CD4-positive, alpha-beta T cell (primary cell): ENCODE measurements at regions not wholly inside any gene's neighbourhood (a gene's known extent, or its start where the extent isn't known, plus 50 kb on each side); places are given as distances from the start of the nearest gene placed in this dataset.

Experiments used
- ATAC-seq: fragments of 200-7000 bp; cut with Tn5 transposase; one replicate; pipeline ENCODE4 v1.10.0; 2022; ENCODE audit warnings: mild to moderate bottlenecking; ENCODE audit not compliant: poor library complexity
- CTCF ChIA-PET: fragments of 350-600 bp; sonication (Branson Sonifier 250); formaldehyde crosslinking; loops from one replicate; lab custom pipeline; 2021; ENCODE audit warnings: antibody characterized with exemption, inconsistent platforms; lab: Charles Lee
- POLR2A ChIA-PET: fragments of 350-600 bp; sonication (Branson Sonifier 250); formaldehyde crosslinking; loops from one replicate; lab custom pipeline; 2021; ENCODE audit warnings: antibody characterized with exemption, inconsistent platforms; lab: Charles Lee
- DNase-seq, 14 experiments: peaks; one replicate each; pipeline ENCODE4 v3.0.0-alpha.2; 2013 to 2020; ENCODE audit warnings: mixed read lengths in 2 of 14
- H3K27ac ChIP-seq, 2 donors: one replicate each; pipeline versions ENCODE4 v1.5.1 to v1.7.0; 2013; ENCODE audit warnings: low read length in 2 of 2, low read depth in 1 of 2, mild to moderate bottlenecking in 1 of 2
- H3K27me3 ChIP-seq, 2 experiments: 1 replicate in 1 of 2; 2 replicates in 1 of 2; pipeline versions ENCODE4 v1.6.1 to v1.7.0; 2013; ENCODE audit warnings: low read length in 2 of 2, control low read depth in 1 of 2, mild to moderate bottlenecking in 1 of 2, moderate library complexity in 1 of 2; ENCODE audit not compliant: insufficient read depth in 2 of 2, control insufficient read depth in 1 of 2
- H3K36me3 ChIP-seq: one replicate; pipeline ENCODE4 v1.6.1; 2013; ENCODE audit warnings: low read length, control low read depth; ENCODE audit not compliant: insufficient read depth
- H3K4me1 ChIP-seq: one replicate; pipeline ENCODE4 v1.6.1; 2013; ENCODE audit warnings: low read length, control low read depth; ENCODE audit not compliant: insufficient read depth
- H3K4me3 ChIP-seq: one replicate; pipeline ENCODE4 v1.5.1; 2013; ENCODE audit warnings: mild to moderate bottlenecking, low read length, moderate library complexity
- H3K9me3 ChIP-seq, 2 experiments: 1 replicate in 1 of 2; 2 replicates in 1 of 2; pipeline versions ENCODE4 v1.6.1 to v1.7.0; 2013; ENCODE audit warnings: low read length in 2 of 2, mild to moderate bottlenecking in 2 of 2, control low read depth in 1 of 2, moderate library complexity in 1 of 2; ENCODE audit not compliant: control insufficient read depth in 1 of 2, insufficient read depth in 1 of 2
- H3K27ac Mint-ChIP-seq: one replicate; pipeline ENCODE4 v1.8.0; 2020; ENCODE audit warnings: mixed read lengths
- H3K27me3 Mint-ChIP-seq: one replicate; pipeline ENCODE4 v1.8.0; 2021; ENCODE audit warnings: mixed read lengths
- H3K36me3 Mint-ChIP-seq: one replicate; pipeline ENCODE4 v1.8.0; 2021; ENCODE audit warnings: low read depth, mixed read lengths
- H3K4me1 Mint-ChIP-seq: one replicate; pipeline ENCODE4 v1.8.0; 2021; ENCODE audit warnings: low read depth, mixed read lengths
- H3K4me3 Mint-ChIP-seq: one replicate; pipeline ENCODE4 v1.8.0; 2020; ENCODE audit warnings: mild to moderate bottlenecking, mixed read lengths
- H3K9me3 Mint-ChIP-seq: one replicate; pipeline ENCODE4 v1.8.0; 2020; ENCODE audit warnings: mixed read lengths
- intact Hi-C, 2 experiments: fragments of 100-400 bp; cut with DNase I in 1 of 2; cut with micrococcal nuclease in 1 of 2; formaldehyde crosslinking; loops; one replicate each; pipeline versions ENCODE4 v1.15.1 to v1.9.0; 2023 to 2025; cut with DNase I, micrococcal nuclease
- TF ChIP-seq, protein P1 (sequence below): fragments of 200-600 bp; IDR thresholded peaks from one replicate; pipeline ENCODE4 v1.8.0; 2022; ENCODE audit warnings: antibody characterized with exemption, mild to moderate bottlenecking

DNA sequence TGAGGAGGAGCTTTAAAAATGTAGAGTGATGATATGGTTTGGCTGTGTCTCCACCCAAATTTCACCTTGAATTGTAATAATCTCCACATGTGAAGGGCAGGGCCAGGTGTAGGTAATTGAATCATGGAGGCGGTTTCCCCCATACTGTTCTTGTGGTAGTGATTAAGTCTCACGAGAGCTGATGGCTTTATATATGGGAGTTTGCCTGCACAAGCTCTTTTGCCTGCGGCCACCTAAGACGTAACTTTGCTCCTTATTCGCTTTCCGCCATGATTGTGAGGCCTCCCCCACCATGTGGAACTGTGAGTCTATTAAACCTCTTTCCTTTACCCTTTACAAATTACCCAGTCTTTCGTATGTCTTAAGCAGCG is 332.0 kb downstream of the RAPGEF2 start:
- CTCF ChIA-PET = no interaction called here

GRCh38 chr4:159435561-159436023 is 332.7 kb downstream of the RAPGEF2 start:
- no peak overlapping the region for H3K27ac ChIP-seq
- no peak overlapping the region for H3K4me3 Mint-ChIP-seq
- no peaks in the 10 kb centered on the region for H3K27me3 ChIP-seq
- H3K27ac Mint-ChIP-seq = no peak overlapping the region
- H3K4me1 Mint-ChIP-seq = no peaks in the 10 kb centered on the region
- no peaks in the 10 kb centered on the region for H3K36me3 Mint-ChIP-seq
- no peaks in the 10 kb centered on the region for H3K9me3 Mint-ChIP-seq
- intact Hi-C loops = no loop called here
- ATAC-seq = no peak
- no peaks in the 10 kb centered on the region for H3K9me3 ChIP-seq
- ChIA-PET CTCF (no interaction called here), POLR2A (no interaction called here)
- H3K27me3 Mint-ChIP-seq = no peaks in the 10 kb centered on the region
- DNase-seq = no peak
- H3K4me3 ChIP-seq = no peak overlapping the region
- H3K4me1 ChIP-seq = peaks cover 3% of the 10 kb centered on the region
- H3K36me3 ChIP-seq = no peaks in the 10 kb centered on the region
- TF ChIP-seq, protein P1, sequence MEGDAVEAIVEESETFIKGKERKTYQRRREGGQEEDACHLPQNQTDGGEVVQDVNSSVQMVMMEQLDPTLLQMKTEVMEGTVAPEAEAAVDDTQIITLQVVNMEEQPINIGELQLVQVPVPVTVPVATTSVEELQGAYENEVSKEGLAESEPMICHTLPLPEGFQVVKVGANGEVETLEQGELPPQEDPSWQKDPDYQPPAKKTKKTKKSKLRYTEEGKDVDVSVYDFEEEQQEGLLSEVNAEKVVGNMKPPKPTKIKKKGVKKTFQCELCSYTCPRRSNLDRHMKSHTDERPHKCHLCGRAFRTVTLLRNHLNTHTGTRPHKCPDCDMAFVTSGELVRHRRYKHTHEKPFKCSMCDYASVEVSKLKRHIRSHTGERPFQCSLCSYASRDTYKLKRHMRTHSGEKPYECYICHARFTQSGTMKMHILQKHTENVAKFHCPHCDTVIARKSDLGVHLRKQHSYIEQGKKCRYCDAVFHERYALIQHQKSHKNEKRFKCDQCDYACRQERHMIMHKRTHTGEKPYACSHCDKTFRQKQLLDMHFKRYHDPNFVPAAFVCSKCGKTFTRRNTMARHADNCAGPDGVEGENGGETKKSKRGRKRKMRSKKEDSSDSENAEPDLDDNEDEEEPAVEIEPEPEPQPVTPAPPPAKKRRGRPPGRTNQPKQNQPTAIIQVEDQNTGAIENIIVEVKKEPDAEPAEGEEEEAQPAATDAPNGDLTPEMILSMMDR = no peak

More for the DNA sequence above, 332.0 kb downstream of the RAPGEF2 start:
- ATAC-seq = no peak
- H3K27me3 Mint-ChIP-seq = no peaks in the 10 kb centered on the region
- no peaks in the 10 kb centered on the region for H3K4me1 Mint-ChIP-seq
- POLR2A ChIA-PET = no interaction called here
- Histone ChIP-seq H3K4me1 (peaks cover 3% of the 10 kb centered on the region), H3K4me3 (no peak overlapping the region), H3K27ac (no peak overlapping the region), H3K36me3 (no peaks in the 10 kb centered on the region), H3K9me3 (no peaks in the 10 kb centered on the region), H3K27me3 (no peaks in the 10 kb centered on the region)
- no peak overlapping the region for H3K4me3 Mint-ChIP-seq
- intact Hi-C loops = no loop called here
- no peak for DNase-seq
- no peaks in the 10 kb centered on the region for H3K36me3 Mint-ChIP-seq
- H3K9me3 Mint-ChIP-seq = no peaks in the 10 kb centered on the region
- no peak overlapping the region for H3K27ac Mint-ChIP-seq
- TF ChIP-seq, protein P1 = no peak

- Histone ChIP-seq H3K27ac (no peak overlapping the region), H3K36me3 (no peaks in the 10 kb centered on the region), H3K27me3 (no peaks in the 10 kb centered on the region), H3K9me3 (no peaks in the 10 kb centered on the region), H3K4me3 (no peak overlapping the region), H3K4me1 (no peaks in the 10 kb centered on the region)
- TF ChIP-seq, protein P1 = no peak
- Mint-ChIP-seq H3K4me3 (no peak overlapping the region), H3K4me1 (no peaks in the 10 kb centered on the region), H3K9me3 (no peaks in the 10 kb centered on the region), H3K27me3 (peaks cover 18% of the 10 kb centered on the region), H3K27ac (no peak overlapping the region), H3K36me3 (no peaks in the 10 kb centered on the region)
- CTCF ChIA-PET = no interaction called here
- POLR2A ChIA-PET = no interaction called here
- ATAC-seq (no peak), DNase-seq (no peak)
- intact Hi-C loops = no loop called here
These were observed 341.1 kb downstream of the RAPGEF2 start for GRCh38 chr4:159443975-159444374.
